Stomach smooth muscle (tissue), 2 donors: ENCODE measurements at regions not wholly inside any gene's neighbourhood (a gene's known extent, or its start where the extent isn't known, plus 50 kb on each side); places are given as distances from the start of the nearest gene placed in this dataset.

Experiments used
- H3K27ac ChIP-seq: one replicate; pipeline ENCODE4 v1.7.0; 2013; ENCODE audit warnings: mild to moderate bottlenecking, low read length, inconsistent platforms
- H3K27me3 ChIP-seq, 2 donors: one replicate each; pipeline ENCODE4 v1.7.0; 2013; ENCODE audit warnings: low read length in 2 of 2; ENCODE audit not compliant: insufficient read depth in 2 of 2, control insufficient read depth in 1 of 2
- H3K36me3 ChIP-seq, 2 donors: one replicate each; pipeline ENCODE4 v1.7.0; 2013; ENCODE audit warnings: low read length in 2 of 2; ENCODE audit not compliant: control insufficient read depth in 2 of 2, insufficient read depth in 2 of 2
- H3K4me1 ChIP-seq: one replicate; pipeline ENCODE4 v1.7.0; 2013; ENCODE audit warnings: low read length; ENCODE audit not compliant: control insufficient read depth, insufficient read depth
- H3K4me3 ChIP-seq, 2 donors: one replicate each; pipeline ENCODE4 v1.7.0; 2013; ENCODE audit warnings: low read length in 2 of 2
- H3K9ac ChIP-seq, 2 donors: one replicate each; pipeline ENCODE4 v1.7.0; 2013; ENCODE audit warnings: low read length in 2 of 2, mild to moderate bottlenecking in 1 of 2
- H3K9me3 ChIP-seq, 2 donors: one replicate each; pipeline ENCODE4 v1.7.0; 2013; ENCODE audit warnings: low read length in 2 of 2; ENCODE audit not compliant: control insufficient read depth in 2 of 2
- donor health status: healthy.
- donor health status: Pancreatic carcinoma.

GRCh38 chr9:88937248-88937647, 54.0 kb upstream of the S1PR3 start:
- Histone ChIP-seq H3K4me1 (no peaks in the 10 kb centered on the region), H3K36me3 (no peaks in the 10 kb centered on the region), H3K4me3 (no peak overlapping the region), H3K27ac (no peak overlapping the region), H3K9ac (no peak overlapping the region), H3K9me3 (no peaks in the 10 kb centered on the region), H3K27me3 (no peaks in the 10 kb centered on the region)

GRCh38 chr9:88938189-88938588, 53.1 kb upstream of the S1PR3 start:
- no peak overlapping the region for H3K4me3 ChIP-seq
- H3K4me1 ChIP-seq = no peaks in the 10 kb centered on the region
- no peaks in the 10 kb centered on the region for H3K9me3 ChIP-seq
- H3K27me3 ChIP-seq = no peaks in the 10 kb centered on the region
- H3K27ac ChIP-seq = no peak overlapping the region
- H3K9ac ChIP-seq = no peak overlapping the region
- no peaks in the 10 kb centered on the region for H3K36me3 ChIP-seq
